B cell (primary cell): ENCODE measurements at regions not wholly inside any gene's neighbourhood (a gene's known extent, or its start where the extent isn't known, plus 50 kb on each side); places are given as distances from the start of the nearest gene placed in this dataset.

Source experiments
- CTCF ChIP-seq: fragments of 200-600 bp; IDR thresholded peaks from one replicate; pipeline ENCODE4 v1.8.0; 2022; ENCODE audit warnings: antibody characterized with exemption, mild to moderate bottlenecking
- EZH2 ChIP-seq: IDR thresholded peaks from 2 replicates; pipeline ENCODE4 v1.6.1; 2012; ENCODE audit warnings: borderline replicate concordance, low read depth, mild to moderate bottlenecking, moderate library complexity, low read length; ENCODE audit not compliant: insufficient read depth, poor library complexity, severe bottlenecking

- TF ChIP-seq EZH2 (no peak), CTCF (no peak)
These were observed 994.3 kb upstream of the ADGRL2 start for GRCh38 chr1:80806431-80806830.
